Gastrocnemius medialis (tissue), 4 donors: ENCODE measurements at regions not wholly inside any gene's neighbourhood (a gene's known extent, or its start where the extent isn't known, plus 50 kb on each side); places are given as distances from the start of the nearest gene placed in this dataset.

Experiments used
- ATAC-seq, 2 donors: fragments of 150-250 bp; one replicate each; pipeline ENCODE4 v1.9.1; 2016
- DNase-seq, 2 donors: peaks; one replicate each; pipeline ENCODE4 v3.0.0-alpha.2; 2019
- H3K27ac ChIP-seq, 4 donors: fragments of 200-600 bp; sonication (generic); 1 replicate in 1 of 4; 2 replicates in 3 of 4; pipeline ENCODE4 v1.5.1; 2016 to 2018; ENCODE audit warnings: mild to moderate bottlenecking in 2 of 4, moderate library complexity in 1 of 4
- H3K27me3 ChIP-seq, 3 donors: fragments of 200-600 bp; sonication (generic) in 2 of 3; 1 replicate in 1 of 3; 2 replicates in 2 of 3; pipeline versions ENCODE4 v1.5.1 to v1.6.0; 2016 to 2019; ENCODE audit warnings: mild to moderate bottlenecking in 1 of 3, moderate library complexity in 1 of 3
- H3K36me3 ChIP-seq, 2 donors: fragments of 200-600 bp; sonication (generic) in 1 of 2; one replicate each; pipeline ENCODE4 v1.5.1; 2017 to 2018
- H3K4me1 ChIP-seq, 2 donors: fragments of 200-600 bp; sonication (generic) in 1 of 2; one replicate each; pipeline ENCODE4 v1.5.1; 2016 to 2017; ENCODE audit warnings: mild to moderate bottlenecking in 2 of 2
- H3K4me3 ChIP-seq, 4 donors: fragments of 200-600 bp; sonication (generic) in 3 of 4; 1 replicate in 1 of 4; 2 replicates in 3 of 4; pipeline ENCODE4 v1.5.1; 2016 to 2019; ENCODE audit warnings: mild to moderate bottlenecking in 2 of 4
- H3K9me3 ChIP-seq, 3 donors: fragments of 200-600 bp; sonication (generic) in 2 of 3; 1 replicate in 1 of 3; 2 replicates in 2 of 3; pipeline ENCODE4 v1.5.1; 2016 to 2019
- POLR2A ChIP-seq, 2 donors: fragments of 450-650 bp; IDR thresholded peaks; one replicate each; pipeline ENCODE4 v1.6.1; 2017; ENCODE audit warnings: antibody characterized with exemption in 2 of 2, mild to moderate bottlenecking in 2 of 2, moderate library complexity in 2 of 2
- in situ Hi-C, 4 donors: fragments of 200-750 bp; cut with MboI; loops; one replicate each; pipeline versions ENCODE4 v1.15.0 to v1.8.0; 2017; ENCODE audit warnings: low sequenced_read_pairs in 4 of 4
- intact Hi-C: fragments of 100-400 bp; cut with DNase I; formaldehyde crosslinking; loops from one replicate; pipeline ENCODE4 v1.15.1; 2023; ENCODE audit warnings: low total_unique reads
- TF ChIP-seq, protein P1 (sequence below), 5 experiments: fragments of 450-650 bp in 3 of 5; fragments of 200-600 bp in 2 of 5; sonication (generic) in 2 of 5; IDR thresholded peaks in 4 of 5; conservative IDR thresholded peaks in 1 of 5; 1 replicate in 4 of 5; 2 replicates in 1 of 5; pipeline ENCODE4 v1.5.1; 2016 to 2019; ENCODE audit warnings: antibody characterized with exemption in 5 of 5, mild to moderate bottlenecking in 3 of 5, moderate library complexity in 3 of 5

DNA sequence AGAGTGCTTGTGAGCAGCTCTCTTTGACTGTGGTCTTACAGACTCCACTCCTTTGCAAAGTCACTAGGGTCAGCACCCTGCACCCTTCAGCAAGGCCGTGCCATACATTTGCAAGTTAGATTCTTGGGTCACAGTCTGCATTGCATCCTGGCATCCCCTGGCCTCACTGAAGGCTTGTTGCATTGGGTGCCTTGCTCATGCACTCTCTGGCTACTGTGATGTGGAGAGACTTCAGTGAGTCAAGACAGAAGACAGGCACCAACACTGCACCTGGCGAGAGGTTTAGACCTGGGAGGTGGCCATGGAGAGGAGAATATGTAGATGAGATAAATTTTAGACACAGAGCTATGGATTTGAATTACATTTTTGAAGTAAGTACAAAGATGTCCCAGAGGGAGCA is 146.4 kb upstream of the COPS8 start:
- no peaks in the 10 kb centered on the region for H3K4me1 ChIP-seq
- H3K27ac ChIP-seq: no peak overlapping the region
- TF ChIP-seq, protein P1, sequence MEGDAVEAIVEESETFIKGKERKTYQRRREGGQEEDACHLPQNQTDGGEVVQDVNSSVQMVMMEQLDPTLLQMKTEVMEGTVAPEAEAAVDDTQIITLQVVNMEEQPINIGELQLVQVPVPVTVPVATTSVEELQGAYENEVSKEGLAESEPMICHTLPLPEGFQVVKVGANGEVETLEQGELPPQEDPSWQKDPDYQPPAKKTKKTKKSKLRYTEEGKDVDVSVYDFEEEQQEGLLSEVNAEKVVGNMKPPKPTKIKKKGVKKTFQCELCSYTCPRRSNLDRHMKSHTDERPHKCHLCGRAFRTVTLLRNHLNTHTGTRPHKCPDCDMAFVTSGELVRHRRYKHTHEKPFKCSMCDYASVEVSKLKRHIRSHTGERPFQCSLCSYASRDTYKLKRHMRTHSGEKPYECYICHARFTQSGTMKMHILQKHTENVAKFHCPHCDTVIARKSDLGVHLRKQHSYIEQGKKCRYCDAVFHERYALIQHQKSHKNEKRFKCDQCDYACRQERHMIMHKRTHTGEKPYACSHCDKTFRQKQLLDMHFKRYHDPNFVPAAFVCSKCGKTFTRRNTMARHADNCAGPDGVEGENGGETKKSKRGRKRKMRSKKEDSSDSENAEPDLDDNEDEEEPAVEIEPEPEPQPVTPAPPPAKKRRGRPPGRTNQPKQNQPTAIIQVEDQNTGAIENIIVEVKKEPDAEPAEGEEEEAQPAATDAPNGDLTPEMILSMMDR (IDR thresholded peaks at IDR 0.05 in 4 of 5, conservative IDR thresholded peaks at IDR 0.05 in 1 of 5): no peak
- no peak for TF ChIP-seq POLR2A (IDR thresholded peaks at IDR 0.05)
- H3K27me3 ChIP-seq: no peaks in the 10 kb centered on the region
- no peaks in the 10 kb centered on the region for H3K36me3 ChIP-seq
- ATAC-seq (no peak), DNase-seq (no peak)
- intact Hi-C loops: no loop called here
- in situ Hi-C loops: no loop called here
- no peak overlapping the region for H3K4me3 ChIP-seq
- H3K9me3 ChIP-seq: no peaks in the 10 kb centered on the region

DNA sequence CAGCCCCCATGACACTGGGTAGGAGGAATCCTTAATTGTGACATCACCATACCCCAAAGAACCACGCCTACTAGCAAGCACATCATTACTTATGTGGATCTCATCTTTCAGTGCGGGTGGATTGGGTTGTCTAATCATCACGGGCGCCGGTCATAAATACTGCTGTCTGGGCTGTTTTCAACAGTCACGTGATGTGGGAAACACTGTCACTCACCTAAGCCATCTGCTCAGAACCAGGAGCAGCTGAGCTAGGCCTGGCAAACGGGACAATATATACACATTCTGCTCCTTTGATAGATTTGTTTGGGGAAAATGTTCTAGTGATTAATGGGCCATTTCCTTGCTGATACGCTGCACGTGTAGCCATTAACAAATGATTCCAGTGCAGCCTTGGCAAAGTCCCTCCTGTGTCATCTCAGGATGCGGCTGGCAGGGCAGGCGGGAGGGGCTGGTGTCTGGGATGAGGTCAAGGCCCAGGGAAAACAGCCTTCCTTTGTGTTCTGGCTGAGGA is 145.9 kb upstream of the COPS8 start:
- no peak for DNase-seq
- no peak for ATAC-seq

DNA sequence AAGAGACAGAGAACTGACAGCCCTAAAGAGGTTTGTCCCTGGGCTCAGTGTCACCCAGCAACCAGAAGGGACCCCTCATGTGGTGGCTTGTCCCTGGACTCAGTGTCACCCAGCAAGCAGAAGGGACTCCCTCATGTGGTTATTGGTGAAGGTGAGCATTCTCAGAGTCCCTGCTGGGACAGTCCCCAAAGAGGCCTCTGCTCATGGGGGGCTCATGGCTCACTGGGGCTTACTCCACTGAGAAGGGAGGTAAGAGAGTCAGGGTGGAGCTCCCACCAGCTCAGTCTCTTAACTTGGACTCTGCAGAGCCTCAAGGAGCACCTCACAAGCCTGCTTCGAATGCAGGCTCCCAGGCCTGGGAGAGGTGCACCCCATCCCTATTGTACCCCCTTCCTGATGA is 145.2 kb upstream of the COPS8 start:
- DNase-seq: no peak

More for the DNA sequence above, 145.9 kb upstream of the COPS8 start:
- no peaks in the 10 kb centered on the region for H3K9me3 ChIP-seq
- intact Hi-C loops: no loop called here
- no peaks in the 10 kb centered on the region for H3K27me3 ChIP-seq
- H3K36me3 ChIP-seq: no peaks in the 10 kb centered on the region
- no peaks in the 10 kb centered on the region for H3K4me1 ChIP-seq
- TF ChIP-seq POLR2A (IDR thresholded peaks at IDR 0.05): no peak
- TF ChIP-seq, protein P1 (IDR thresholded peaks at IDR 0.05 in 4 of 5, conservative IDR thresholded peaks at IDR 0.05 in 1 of 5): no peak
- H3K4me3 ChIP-seq: no peak overlapping the region
- in situ Hi-C loops: no loop called here
- no peak overlapping the region for H3K27ac ChIP-seq

DNA sequence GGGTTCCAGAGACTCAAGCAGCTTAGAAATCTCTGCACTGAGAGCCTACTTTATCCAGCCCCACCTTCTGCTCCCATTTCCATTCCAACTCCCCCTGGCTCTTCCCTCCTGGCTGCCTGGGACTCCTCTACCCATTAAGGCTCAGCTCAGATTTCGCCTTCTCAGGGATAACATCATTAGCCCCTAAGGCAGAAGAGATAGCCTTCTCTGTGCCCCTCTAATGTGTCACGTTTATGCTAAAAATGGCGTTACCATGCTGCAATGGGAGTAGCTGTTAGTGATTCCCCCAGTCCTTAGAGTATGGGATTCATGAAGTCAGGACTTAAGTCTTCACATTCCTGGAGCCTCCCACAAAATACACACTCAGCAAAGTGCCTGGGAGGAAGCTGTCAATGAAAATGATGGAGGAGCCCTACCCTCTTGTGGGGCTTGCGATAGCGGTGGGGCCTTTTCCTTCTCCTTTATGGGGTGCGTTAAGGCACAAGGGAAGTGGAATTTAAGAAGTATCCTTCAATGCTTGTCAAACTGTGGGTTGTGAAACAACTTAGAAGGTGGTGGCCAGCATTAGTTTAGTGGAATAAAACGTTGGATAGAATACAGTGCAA is 144.7 kb upstream of the COPS8 start:
- DNase-seq: no peak
- Histone ChIP-seq H3K36me3 (no peaks in the 10 kb centered on the region), H3K4me1 (no peaks in the 10 kb centered on the region), H3K27ac (no peak overlapping the region), H3K4me3 (no peak overlapping the region), H3K9me3 (no peaks in the 10 kb centered on the region), H3K27me3 (no peaks in the 10 kb centered on the region)
- TF ChIP-seq, protein P1 (IDR thresholded peaks at IDR 0.05 in 4 of 5, conservative IDR thresholded peaks at IDR 0.05 in 1 of 5): no peak
- TF ChIP-seq POLR2A (IDR thresholded peaks at IDR 0.05): no peak
- no peak for ATAC-seq
- intact Hi-C loops (no loop called here), in situ Hi-C loops (no loop called here)

More for the DNA sequence above, 145.2 kb upstream of the COPS8 start:
- TF ChIP-seq, protein P1 (IDR thresholded peaks at IDR 0.05 in 4 of 5, conservative IDR thresholded peaks at IDR 0.05 in 1 of 5): no peak
- TF ChIP-seq POLR2A (IDR thresholded peaks at IDR 0.05): no peak
- no peaks in the 10 kb centered on the region for H3K36me3 ChIP-seq
- no peak overlapping the region for H3K27ac ChIP-seq
- in situ Hi-C loops: no loop called here
- H3K9me3 ChIP-seq: no peaks in the 10 kb centered on the region
- no peak overlapping the region for H3K4me3 ChIP-seq
- intact Hi-C loops: no loop called here
- no peaks in the 10 kb centered on the region for H3K27me3 ChIP-seq
- no peaks in the 10 kb centered on the region for H3K4me1 ChIP-seq
- no peak for ATAC-seq

DNA sequence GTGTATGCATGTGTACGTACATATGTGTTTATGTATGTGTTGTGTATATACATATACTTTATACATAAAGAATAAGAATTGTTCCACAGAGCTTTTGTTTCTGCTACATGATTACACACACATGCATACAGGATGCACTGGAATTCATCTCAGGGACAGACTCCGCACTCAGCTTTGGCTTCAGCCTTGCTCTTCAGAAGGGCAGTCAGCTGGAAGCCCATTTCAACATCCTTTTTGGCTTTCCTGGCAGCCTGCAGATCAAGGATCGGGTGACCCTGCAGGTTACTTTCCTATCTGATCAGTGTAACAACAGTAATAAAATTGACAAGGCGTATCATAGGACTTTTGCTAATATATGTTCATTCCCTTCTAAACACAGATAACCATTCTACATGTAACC is 144.1 kb upstream of the COPS8 start:
- intact Hi-C loops: no loop called here
- no peaks in the 10 kb centered on the region for H3K4me1 ChIP-seq
- ATAC-seq (no peak), DNase-seq (no peak)
- H3K36me3 ChIP-seq: no peaks in the 10 kb centered on the region
- H3K9me3 ChIP-seq: no peaks in the 10 kb centered on the region
- in situ Hi-C loops: no loop called here
- TF ChIP-seq, protein P1 (IDR thresholded peaks at IDR 0.05 in 4 of 5, conservative IDR thresholded peaks at IDR 0.05 in 1 of 5): no peak
- no peak for TF ChIP-seq POLR2A (IDR thresholded peaks at IDR 0.05)
- no peak overlapping the region for H3K4me3 ChIP-seq
- no peak overlapping the region for H3K27ac ChIP-seq
- H3K27me3 ChIP-seq: no peaks in the 10 kb centered on the region
